CD4-positive, alpha-beta T cell (primary cell): ENCODE measurements at regions not wholly inside any gene's neighbourhood (a gene's known extent, or its start where the extent isn't known, plus 50 kb on each side); places are given as distances from the start of the nearest gene placed in this dataset.

ENCODE experiments used
- ATAC-seq: fragments of 200-7000 bp; cut with Tn5 transposase; one replicate; pipeline ENCODE4 v1.10.0; 2022; ENCODE audit warnings: mild to moderate bottlenecking; ENCODE audit not compliant: poor library complexity
- CTCF ChIA-PET: fragments of 350-600 bp; sonication (Branson Sonifier 250); formaldehyde crosslinking; loops from one replicate; lab custom pipeline; 2021; ENCODE audit warnings: antibody characterized with exemption, inconsistent platforms; lab: Charles Lee
- POLR2A ChIA-PET: fragments of 350-600 bp; sonication (Branson Sonifier 250); formaldehyde crosslinking; loops from one replicate; lab custom pipeline; 2021; ENCODE audit warnings: antibody characterized with exemption, inconsistent platforms; lab: Charles Lee
- DNase-seq, 14 experiments: peaks; one replicate each; pipeline ENCODE4 v3.0.0-alpha.2; 2013 to 2020; ENCODE audit warnings: mixed read lengths in 2 of 14
- H3K27ac ChIP-seq, 2 donors: one replicate each; pipeline versions ENCODE4 v1.5.1 to v1.7.0; 2013; ENCODE audit warnings: low read length in 2 of 2, low read depth in 1 of 2, mild to moderate bottlenecking in 1 of 2
- H3K27me3 ChIP-seq, 2 experiments: 1 replicate in 1 of 2; 2 replicates in 1 of 2; pipeline versions ENCODE4 v1.6.1 to v1.7.0; 2013; ENCODE audit warnings: low read length in 2 of 2, control low read depth in 1 of 2, mild to moderate bottlenecking in 1 of 2, moderate library complexity in 1 of 2; ENCODE audit not compliant: insufficient read depth in 2 of 2, control insufficient read depth in 1 of 2
- H3K36me3 ChIP-seq: one replicate; pipeline ENCODE4 v1.6.1; 2013; ENCODE audit warnings: low read length, control low read depth; ENCODE audit not compliant: insufficient read depth
- H3K4me1 ChIP-seq: one replicate; pipeline ENCODE4 v1.6.1; 2013; ENCODE audit warnings: low read length, control low read depth; ENCODE audit not compliant: insufficient read depth
- H3K4me3 ChIP-seq: one replicate; pipeline ENCODE4 v1.5.1; 2013; ENCODE audit warnings: mild to moderate bottlenecking, low read length, moderate library complexity
- H3K9me3 ChIP-seq, 2 experiments: 1 replicate in 1 of 2; 2 replicates in 1 of 2; pipeline versions ENCODE4 v1.6.1 to v1.7.0; 2013; ENCODE audit warnings: low read length in 2 of 2, mild to moderate bottlenecking in 2 of 2, control low read depth in 1 of 2, moderate library complexity in 1 of 2; ENCODE audit not compliant: control insufficient read depth in 1 of 2, insufficient read depth in 1 of 2
- H3K27ac Mint-ChIP-seq: one replicate; pipeline ENCODE4 v1.8.0; 2020; ENCODE audit warnings: mixed read lengths
- H3K27me3 Mint-ChIP-seq: one replicate; pipeline ENCODE4 v1.8.0; 2021; ENCODE audit warnings: mixed read lengths
- H3K36me3 Mint-ChIP-seq: one replicate; pipeline ENCODE4 v1.8.0; 2021; ENCODE audit warnings: low read depth, mixed read lengths
- H3K4me1 Mint-ChIP-seq: one replicate; pipeline ENCODE4 v1.8.0; 2021; ENCODE audit warnings: low read depth, mixed read lengths
- H3K4me3 Mint-ChIP-seq: one replicate; pipeline ENCODE4 v1.8.0; 2020; ENCODE audit warnings: mild to moderate bottlenecking, mixed read lengths
- H3K9me3 Mint-ChIP-seq: one replicate; pipeline ENCODE4 v1.8.0; 2020; ENCODE audit warnings: mixed read lengths
- CTCF ChIP-seq: fragments of 200-600 bp; IDR thresholded peaks from one replicate; pipeline ENCODE4 v1.8.0; 2022; ENCODE audit warnings: antibody characterized with exemption, mild to moderate bottlenecking
- intact Hi-C, 2 experiments: fragments of 100-400 bp; cut with DNase I in 1 of 2; cut with micrococcal nuclease in 1 of 2; formaldehyde crosslinking; loops; one replicate each; pipeline versions ENCODE4 v1.15.1 to v1.9.0; 2023 to 2025; cut with DNase I, micrococcal nuclease

- H3K9me3 ChIP-seq: no peaks in the 10 kb centered on the region
- no peak for TF ChIP-seq CTCF
- H3K4me3 Mint-ChIP-seq: no peak overlapping the region
- H3K4me1 ChIP-seq: no peaks in the 10 kb centered on the region
- no peak for ATAC-seq
- POLR2A ChIA-PET: no interaction called here
- H3K27ac ChIP-seq: no peak overlapping the region
- intact Hi-C loops: no loop called here
- no peaks in the 10 kb centered on the region for H3K36me3 ChIP-seq
- CTCF ChIA-PET: no interaction called here
- H3K27me3 ChIP-seq: peaks cover 0 to 2% of the 10 kb centered on the region in 2 experiments
- no peak for DNase-seq
- no peaks in the 10 kb centered on the region for H3K9me3 Mint-ChIP-seq
- H3K27me3 Mint-ChIP-seq: peaks cover 12% of the 10 kb centered on the region
- no peak overlapping the region for H3K4me3 ChIP-seq
- H3K27ac Mint-ChIP-seq: no peak overlapping the region
- no peaks in the 10 kb centered on the region for H3K4me1 Mint-ChIP-seq
- H3K36me3 Mint-ChIP-seq: no peaks in the 10 kb centered on the region
Observed at GRCh38 chr2:6626401-6627012, 239.2 kb downstream of the CMPK2 start.

GRCh38 chr2:6627316-6627715 lies 238.4 kb downstream of the CMPK2 start:
- POLR2A ChIA-PET: no interaction called here
- intact Hi-C loops: no loop called here
- no peak overlapping the region for H3K27ac Mint-ChIP-seq

GRCh38 chr2:6630209-6630608 lies 235.5 kb downstream of the CMPK2 start:
- intact Hi-C loops: no loop called here
- no peak for TF ChIP-seq CTCF
- no peaks in the 10 kb centered on the region for H3K9me3 ChIP-seq
- H3K27me3 ChIP-seq: peaks cover 0 to 2% of the 10 kb centered on the region in 2 experiments
- POLR2A ChIA-PET: no interaction called here
- peaks cover 12% of the 10 kb centered on the region for H3K27me3 Mint-ChIP-seq
- no peaks in the 10 kb centered on the region for H3K36me3 Mint-ChIP-seq
- H3K4me3 Mint-ChIP-seq: no peak overlapping the region
- H3K36me3 ChIP-seq: no peaks in the 10 kb centered on the region
- H3K4me1 Mint-ChIP-seq: no peaks in the 10 kb centered on the region
- no peaks in the 10 kb centered on the region for H3K4me1 ChIP-seq
- no peak overlapping the region for H3K27ac Mint-ChIP-seq
- ATAC-seq (no peak), DNase-seq (no peak)
- CTCF ChIA-PET: no interaction called here
- peaks cover 3% of the 10 kb centered on the region for H3K9me3 Mint-ChIP-seq
- H3K27ac ChIP-seq: no peak overlapping the region
- no peak overlapping the region for H3K4me3 ChIP-seq

More at GRCh38 chr2:6627316-6627715, 238.4 kb downstream of the CMPK2 start:
- Histone ChIP-seq H3K36me3 (no peaks in the 10 kb centered on the region), H3K27me3 (peaks cover 0 to 2% of the 10 kb centered on the region in 2 experiments), H3K27ac (no peak overlapping the region), H3K4me1 (no peaks in the 10 kb centered on the region), H3K4me3 (no peak overlapping the region), H3K9me3 (no peaks in the 10 kb centered on the region)
- no peaks in the 10 kb centered on the region for H3K36me3 Mint-ChIP-seq
- H3K9me3 Mint-ChIP-seq: peaks cover 3% of the 10 kb centered on the region
- H3K4me3 Mint-ChIP-seq: no peak overlapping the region
- CTCF ChIA-PET: no interaction called here
- H3K4me1 Mint-ChIP-seq: no peaks in the 10 kb centered on the region
- peaks cover 12% of the 10 kb centered on the region for H3K27me3 Mint-ChIP-seq
- DNase-seq (no peak), ATAC-seq (no peak)
- TF ChIP-seq CTCF: no peak
